ENCODE measurements at regions not wholly inside any gene's neighbourhood (a gene's known extent, or its start where the extent isn't known, plus 50 kb on each side); places are given as distances from the start of the nearest gene placed in this dataset.

GRCh38 chr12:60112763-60113162 lies 516.9 kb downstream of the SLC16A7 start:
- TF ChIP-seq CTCF (IDR thresholded peaks at IDR 0.05) (no peak), POLR2A (IDR thresholded peaks at IDR 0.05) (no peak)
